ENCODE measurements at regions not wholly inside any gene's neighbourhood (a gene's known extent, or its start where the extent isn't known, plus 50 kb on each side); places are given as distances from the start of the nearest gene placed in this dataset.

DNA sequence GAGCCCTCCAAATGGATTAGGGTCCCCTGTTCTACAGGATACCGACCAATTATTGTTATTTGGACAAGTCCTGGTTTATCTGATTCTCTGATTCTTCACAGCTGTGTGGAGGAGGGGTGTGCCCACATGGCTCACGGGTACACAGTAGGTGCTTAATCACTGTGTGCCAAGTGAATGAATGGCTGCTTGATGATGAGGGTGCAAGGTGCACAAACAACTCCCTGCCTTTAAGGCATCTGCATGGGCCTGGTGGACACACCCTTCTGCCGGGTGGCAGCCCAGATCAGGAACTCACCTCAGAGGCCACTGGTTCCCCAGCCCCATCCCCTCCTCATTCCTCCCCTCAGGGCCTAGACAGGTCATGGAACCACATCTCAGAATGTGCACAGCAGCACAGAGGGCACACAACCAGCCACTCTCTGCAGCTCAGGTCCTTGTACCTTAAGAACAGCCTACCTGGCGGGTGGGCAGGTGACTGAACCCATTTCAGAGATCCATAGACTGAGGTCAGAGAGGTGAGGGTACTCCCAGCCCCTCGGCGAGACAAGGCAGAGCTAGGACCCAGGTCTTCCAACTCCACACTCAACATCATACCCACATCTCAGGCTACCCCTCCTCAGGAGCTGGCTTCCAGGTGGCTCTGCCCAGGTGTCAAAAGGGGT is 50.3 kb downstream of the SHANK2 start:
- DNase-seq: no peak

- no peak for DNase-seq
Measured at GRCh38 chr11:71201231-71201630, 51.1 kb downstream of the SHANK2 start.

GRCh38 chr11:71200761-71201160 is 51.6 kb downstream of the SHANK2 start:
- DNase-seq: no peak

- no peak for DNase-seq
Measured at GRCh38 chr11:71200172-71200716, 52.1 kb downstream of the SHANK2 start.

- DNase-seq: no peak
Measured at GRCh38 chr11:71199226-71199820, 53.1 kb downstream of the SHANK2 start.

- no peak for DNase-seq
Measured at GRCh38 chr11:71198823-71199165, 53.6 kb downstream of the SHANK2 start.

GRCh38 chr11:71198141-71198822 is 54.1 kb downstream of the SHANK2 start:
- no peak for DNase-seq

DNA sequence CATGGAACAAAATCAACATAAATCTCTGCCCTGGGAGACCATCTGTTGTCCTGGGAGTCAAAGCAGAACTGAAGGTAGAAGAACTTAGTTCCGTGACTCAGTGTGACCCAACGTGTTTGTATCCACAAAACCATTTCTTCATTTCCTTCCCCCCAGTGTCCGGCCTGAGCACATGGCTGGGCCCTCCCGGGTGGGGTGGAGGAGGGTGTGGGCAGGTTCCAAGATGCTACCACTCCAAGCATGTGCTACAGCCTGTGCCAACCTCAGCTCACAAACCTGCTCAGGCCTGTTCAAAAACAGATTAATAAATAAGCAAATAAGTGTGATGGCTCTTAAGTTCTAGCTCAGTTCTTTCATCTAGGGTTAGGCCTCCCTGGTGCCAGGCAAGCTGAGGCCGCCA is 55.3 kb downstream of the SHANK2 start:
- no peak for DNase-seq

DNA sequence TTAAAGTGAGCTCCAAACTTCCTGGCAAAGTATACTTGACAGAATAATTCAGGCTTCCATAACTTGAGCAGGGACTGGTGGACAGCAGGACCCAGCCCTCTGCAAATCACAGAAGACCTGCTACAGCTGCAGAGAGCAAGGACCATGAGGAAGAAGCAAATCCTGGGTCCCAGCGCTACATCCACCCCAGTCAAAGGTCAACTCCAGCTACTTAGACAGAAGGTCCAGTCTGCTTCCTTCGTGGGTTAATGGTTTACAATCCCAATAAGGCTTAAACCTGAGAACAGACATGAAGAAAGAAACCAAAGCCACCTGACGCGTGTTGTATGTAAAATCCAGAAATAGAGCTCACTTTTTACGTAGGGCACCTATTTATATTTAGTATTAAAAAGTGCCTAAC is 57.7 kb downstream of the SHANK2 start:
- DNase-seq: no peak

GRCh38 chr11:71193431-71193830 is 58.9 kb downstream of the SHANK2 start:
- no peak for DNase-seq

- no peak for DNase-seq
Measured at GRCh38 chr11:71192629-71193028, 59.7 kb downstream of the SHANK2 start.

GRCh38 chr11:71191201-71191600 is 61.2 kb downstream of the SHANK2 start:
- DNase-seq: no peak

- DNase-seq: no peak
Measured at GRCh38 chr11:71190551-71190950, 61.8 kb downstream of the SHANK2 start.

DNA sequence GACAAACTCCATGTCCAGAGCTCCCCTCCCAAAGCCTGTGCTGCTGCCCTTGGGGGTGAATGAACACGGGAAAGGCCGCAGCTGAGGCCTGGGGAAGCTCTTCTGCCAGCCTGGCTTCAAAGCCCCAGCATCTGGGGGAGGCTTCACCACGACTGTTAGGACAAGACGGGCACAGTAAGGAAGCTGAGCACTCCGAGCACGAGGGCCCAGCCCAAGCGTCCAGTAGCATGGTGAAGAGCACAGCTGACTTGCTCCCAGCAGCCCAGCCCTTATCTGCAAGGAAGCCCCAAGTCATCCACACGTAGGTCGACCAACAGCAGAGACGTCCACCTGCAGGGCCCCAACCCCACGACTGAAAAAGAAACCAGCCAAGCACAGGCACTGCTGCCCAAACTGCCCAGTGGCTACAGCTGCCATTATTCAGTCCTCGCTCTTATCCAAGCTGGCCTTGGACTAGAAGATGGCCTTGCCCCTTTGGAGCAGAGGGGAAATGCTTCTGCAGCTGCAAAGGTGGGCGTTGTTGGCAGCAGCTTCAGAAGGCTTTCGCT is 62.5 kb downstream of the SHANK2 start:
- no peak for DNase-seq

DNA sequence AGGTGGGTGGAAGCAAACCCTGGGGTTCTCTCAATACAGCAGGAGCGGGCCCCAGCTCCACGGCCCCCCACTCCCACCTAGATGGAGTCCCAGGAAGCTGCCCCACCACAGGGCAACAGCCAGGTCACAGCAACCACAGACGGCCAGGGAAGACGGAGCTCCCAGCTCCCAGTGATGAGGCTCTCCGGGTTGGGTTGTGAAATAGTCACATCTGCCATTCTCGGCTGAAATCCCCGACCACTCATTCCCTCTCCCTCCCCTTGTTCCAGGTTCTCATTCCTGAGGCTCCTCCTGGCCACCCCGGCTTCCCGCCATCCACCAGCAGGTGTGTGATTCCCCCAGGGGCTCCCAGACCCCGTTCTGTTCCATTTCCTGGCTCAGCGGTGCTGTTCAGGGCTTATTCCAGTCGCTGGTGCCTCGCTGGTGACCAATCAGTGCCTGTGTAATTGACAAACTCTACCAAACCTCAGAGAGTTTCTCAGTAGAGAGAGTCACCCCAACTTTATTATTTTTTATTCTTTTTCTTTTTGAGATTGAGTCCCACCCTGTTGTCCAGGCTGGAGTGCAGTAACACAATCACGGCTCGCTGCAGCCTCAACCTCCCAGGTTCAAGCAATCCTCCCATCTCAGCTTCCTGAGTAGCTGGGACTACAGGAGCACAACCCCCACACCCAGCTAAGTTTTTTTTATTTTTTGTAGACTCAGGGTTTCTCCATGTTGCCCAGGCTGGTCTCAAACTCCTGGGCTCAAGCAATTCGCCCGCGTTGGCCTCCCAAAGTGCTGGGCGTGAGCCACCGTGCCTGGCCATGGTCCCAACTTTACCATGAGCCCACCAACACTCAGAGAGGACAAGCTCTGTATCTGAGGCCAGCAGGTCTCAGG is 63.2 kb downstream of the SHANK2 start:
- no peak for DNase-seq

DNA sequence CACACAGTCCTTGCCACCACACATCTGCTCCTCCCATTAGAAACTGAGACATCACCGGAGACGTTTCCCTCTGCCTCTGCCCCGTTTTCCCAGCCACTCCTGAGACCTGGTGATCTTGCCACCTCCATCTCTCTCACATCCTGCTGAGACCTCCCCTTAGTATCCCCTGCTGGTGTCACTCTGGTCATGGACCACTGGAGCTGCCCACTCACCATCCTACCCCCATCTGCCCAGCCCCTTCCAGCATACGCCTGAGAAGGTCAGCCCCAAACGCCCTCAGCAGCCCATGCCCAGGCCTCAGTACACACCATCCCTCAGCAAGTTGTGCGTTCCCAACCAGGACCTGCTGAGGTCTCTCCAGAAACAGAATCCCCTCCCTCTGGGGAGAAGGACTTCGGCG is 64.3 kb downstream of the SHANK2 start:
- DNase-seq: no peak

- no peak for DNase-seq
Measured at GRCh38 chr11:71186806-71187205, 65.6 kb downstream of the SHANK2 start.

- no peak for DNase-seq
Measured at GRCh38 chr11:71185411-71185810, 67.0 kb downstream of the SHANK2 start.

DNA sequence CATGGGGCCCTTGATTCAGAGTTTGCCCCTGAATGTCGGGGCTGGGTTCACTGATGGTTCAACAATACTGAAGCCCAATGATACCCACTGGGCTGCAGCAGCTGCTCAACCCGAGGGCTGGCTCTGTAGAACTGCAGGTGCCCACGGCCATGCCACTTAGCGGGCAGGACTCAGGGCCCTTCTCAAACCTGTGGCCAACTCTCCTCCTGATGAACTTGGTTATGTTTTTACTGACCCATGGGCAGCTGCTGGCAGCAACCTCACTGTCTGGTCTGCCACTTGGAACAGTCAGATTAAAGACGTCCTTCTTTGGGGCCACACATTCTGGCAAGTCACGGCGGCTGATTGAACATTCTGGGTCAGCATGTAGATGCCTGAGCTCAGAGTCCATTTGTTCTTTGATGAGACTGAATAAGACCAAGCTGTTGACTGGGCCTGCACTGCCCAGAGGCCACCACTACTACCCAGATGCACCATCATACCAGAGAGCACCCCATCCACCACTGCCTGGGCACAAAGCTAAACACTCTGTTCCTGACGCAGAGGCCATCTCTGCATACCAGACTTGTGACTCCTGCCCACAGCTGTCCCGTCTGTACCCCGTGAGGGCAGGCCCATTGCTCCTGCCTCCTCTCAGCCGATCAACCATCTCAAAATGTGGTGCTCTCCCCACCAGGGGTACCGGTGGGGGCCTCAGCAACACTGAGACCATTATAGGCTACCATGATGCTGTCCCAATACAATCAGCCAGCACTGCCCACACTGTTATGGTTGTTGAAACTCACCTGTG is 67.8 kb downstream of the SHANK2 start:
- DNase-seq: no peak

GRCh38 chr11:71183878-71184277 is 68.5 kb downstream of the SHANK2 start:
- no peak for DNase-seq

DNA sequence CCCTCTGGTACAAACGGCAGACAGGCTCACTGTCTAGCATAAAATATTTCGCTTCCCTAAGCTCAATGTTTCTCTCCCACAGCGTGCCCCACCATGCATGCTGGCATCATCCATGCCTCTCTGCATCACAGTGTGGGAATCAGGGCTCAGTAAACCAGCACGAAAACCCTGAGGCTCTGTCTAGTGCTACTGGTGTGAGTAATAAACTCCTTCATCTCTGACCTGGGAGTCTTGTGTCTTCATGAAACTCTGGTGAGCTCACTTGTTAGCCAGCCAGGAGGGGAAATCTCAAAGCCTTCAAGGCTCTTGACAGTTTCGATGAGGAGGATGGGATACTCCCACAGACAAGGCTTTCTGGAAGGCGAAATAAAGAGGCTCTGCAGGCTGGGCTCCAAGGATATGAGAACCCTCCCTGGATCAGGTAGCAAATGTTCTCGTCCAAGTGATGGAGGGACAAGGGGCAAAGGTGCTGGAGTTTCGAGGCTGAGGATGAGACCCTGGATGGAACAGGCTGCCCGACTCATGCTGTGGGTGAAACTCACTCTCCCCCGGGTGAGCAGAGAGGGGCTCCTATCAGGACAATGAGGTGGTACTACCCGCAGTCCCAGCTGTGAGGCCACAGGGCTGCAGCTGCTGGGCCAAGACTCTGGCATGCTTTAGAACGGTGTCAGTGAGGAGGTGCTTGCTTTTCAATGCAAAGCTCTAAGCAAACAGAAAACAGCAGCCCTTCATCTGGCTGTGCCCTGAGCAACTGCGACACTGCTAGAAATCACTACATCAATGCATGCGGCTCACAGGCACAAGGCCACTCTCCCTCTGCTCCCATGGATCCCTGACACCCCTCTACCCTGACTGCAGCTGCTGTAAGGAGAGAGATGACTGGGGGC is 69.3 kb downstream of the SHANK2 start:
- DNase-seq: no peak
